ENCODE measurements at regions not wholly inside any gene's neighbourhood (a gene's known extent, or its start where the extent isn't known, plus 50 kb on each side); places are given as distances from the start of the nearest gene placed in this dataset.

DNA sequence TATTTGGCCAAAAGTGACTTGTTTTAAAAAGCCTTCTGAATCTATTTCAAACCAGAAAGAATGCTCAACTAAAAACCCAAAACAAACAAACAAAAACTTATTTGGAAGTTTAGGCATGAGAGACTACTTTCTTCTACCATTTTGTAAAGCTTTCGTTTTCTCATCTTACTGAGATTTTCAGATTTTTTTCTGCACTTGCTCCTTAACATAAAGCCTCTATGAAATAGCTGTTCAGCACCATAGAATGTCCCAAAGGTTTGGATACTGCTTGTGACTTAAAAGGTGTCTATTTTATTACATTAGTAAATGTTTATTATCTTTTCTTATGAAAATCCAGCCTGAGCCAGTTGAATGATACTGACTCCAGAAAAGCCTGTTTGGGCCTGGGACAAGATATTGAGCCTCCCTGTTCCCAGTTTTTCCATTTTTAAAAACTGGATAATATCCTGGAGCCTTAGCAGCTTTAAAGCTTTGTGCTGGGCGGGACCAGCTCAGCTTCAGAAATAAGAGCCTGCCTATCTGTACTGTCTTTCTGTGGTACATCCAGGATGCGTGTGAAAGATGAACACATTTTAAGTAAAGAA lies 292.6 kb downstream of the ZSWIM6 start:
- DNase-seq (ENCODE audit: low spot score in 2 of 2): no peak
- intact Hi-C loops (cut with DNase I; ENCODE audit: low total_unique reads): no loop called here
- no peak for TF ChIP-seq POLR2A (IDR thresholded peaks at IDR 0.05)
- TF ChIP-seq, protein P1, sequence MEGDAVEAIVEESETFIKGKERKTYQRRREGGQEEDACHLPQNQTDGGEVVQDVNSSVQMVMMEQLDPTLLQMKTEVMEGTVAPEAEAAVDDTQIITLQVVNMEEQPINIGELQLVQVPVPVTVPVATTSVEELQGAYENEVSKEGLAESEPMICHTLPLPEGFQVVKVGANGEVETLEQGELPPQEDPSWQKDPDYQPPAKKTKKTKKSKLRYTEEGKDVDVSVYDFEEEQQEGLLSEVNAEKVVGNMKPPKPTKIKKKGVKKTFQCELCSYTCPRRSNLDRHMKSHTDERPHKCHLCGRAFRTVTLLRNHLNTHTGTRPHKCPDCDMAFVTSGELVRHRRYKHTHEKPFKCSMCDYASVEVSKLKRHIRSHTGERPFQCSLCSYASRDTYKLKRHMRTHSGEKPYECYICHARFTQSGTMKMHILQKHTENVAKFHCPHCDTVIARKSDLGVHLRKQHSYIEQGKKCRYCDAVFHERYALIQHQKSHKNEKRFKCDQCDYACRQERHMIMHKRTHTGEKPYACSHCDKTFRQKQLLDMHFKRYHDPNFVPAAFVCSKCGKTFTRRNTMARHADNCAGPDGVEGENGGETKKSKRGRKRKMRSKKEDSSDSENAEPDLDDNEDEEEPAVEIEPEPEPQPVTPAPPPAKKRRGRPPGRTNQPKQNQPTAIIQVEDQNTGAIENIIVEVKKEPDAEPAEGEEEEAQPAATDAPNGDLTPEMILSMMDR (IDR thresholded peaks at IDR 0.05): no peak
- 72 to 79% methylated on average over 3 of the region's 3 CpGs for WGBS, 2 donors
- H3K4me3 ChIP-seq (ENCODE audit: low read depth, poor library complexity, severe bottlenecking): no peak overlapping the region

DNA sequence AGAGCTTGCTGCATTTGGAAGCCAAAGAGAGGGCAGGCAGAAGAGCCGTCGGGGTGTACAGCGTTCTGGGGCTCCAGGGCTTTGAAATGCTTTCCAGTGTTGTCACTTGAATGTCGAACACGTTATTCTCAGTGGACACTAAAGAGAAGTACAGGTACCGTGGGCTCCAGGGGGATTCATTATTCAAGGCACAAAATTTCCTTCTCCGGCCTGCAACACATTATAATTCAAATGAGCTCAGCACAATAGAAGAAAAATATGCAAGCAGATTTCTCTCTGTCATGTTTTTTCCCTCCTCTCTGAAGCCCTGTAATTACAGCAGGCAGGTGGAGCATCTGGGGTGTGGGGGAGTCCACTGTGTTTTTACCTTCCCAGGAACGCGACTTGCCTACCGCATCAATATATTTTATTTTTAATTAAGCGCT lies 293.1 kb downstream of the ZSWIM6 start:
- no peak overlapping the region for H3K4me3 ChIP-seq (ENCODE audit: low read depth, poor library complexity, severe bottlenecking)
- WGBS, 2 donors: 40 to 45% methylated on average over 11 of the region's 11 CpGs
- DNase-seq (ENCODE audit: low spot score in 2 of 2): no peak
- TF ChIP-seq, protein P1 (IDR thresholded peaks at IDR 0.05): no peak
- TF ChIP-seq POLR2A (IDR thresholded peaks at IDR 0.05): no peak
- intact Hi-C loops (cut with DNase I; ENCODE audit: low total_unique reads): no loop called here

DNA sequence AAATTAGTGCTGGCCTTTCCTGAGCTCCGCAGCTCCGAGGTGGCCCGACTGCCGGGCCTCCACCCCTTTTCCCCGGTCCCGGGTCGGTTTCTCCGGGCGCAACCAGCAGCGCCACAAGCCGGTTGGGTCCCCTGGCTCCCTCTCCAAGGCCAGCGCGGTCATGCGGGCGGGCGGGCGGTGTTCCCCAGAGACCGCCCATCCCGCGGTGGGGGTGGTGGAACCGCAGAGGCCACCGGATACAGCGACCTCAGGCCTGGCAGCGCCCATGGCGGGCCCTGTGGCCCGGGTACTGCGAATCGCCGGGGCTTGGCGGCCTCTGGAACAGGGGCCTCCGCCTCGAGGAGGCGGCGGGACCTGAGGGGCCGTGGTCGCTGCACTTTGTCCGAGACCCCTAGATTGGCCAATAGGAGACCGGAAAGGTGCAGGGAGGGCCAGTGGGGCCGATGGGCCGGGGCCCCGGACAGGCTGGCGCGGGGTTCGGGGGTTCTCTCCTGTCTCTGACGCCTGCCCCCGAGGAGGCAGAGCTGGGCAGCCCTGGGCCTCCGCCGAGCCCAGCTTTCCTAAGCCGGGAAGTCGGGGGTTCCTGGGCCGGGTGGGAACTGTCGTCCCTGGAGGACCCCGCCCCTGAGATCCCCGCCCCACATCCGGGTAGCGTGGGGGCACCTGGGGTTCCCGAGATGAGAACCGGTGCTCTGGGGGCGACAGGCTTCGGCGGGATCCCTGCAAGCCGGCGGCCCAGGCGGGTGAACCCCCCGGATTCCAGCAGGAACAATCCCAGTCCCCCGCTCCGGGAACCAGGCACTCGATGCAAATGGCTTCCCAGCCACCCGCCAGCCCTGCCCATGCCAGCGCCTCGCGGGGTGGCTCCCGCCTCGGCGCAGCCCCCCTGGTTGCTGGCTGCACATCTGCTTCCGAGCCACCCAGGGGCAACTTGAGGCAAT lies 293.9 kb downstream of the ZSWIM6 start:
- WGBS, 2 donors: 9 to 10% methylated on average over 41 to 56 of the region's 76 CpGs
- TF ChIP-seq, protein P1 (IDR thresholded peaks at IDR 0.05): no peak
- TF ChIP-seq POLR2A (IDR thresholded peaks at IDR 0.05): no peak
- peak; percentile 31 to 92 for DNase-seq (ENCODE audit: low spot score in 2 of 2)

DNA sequence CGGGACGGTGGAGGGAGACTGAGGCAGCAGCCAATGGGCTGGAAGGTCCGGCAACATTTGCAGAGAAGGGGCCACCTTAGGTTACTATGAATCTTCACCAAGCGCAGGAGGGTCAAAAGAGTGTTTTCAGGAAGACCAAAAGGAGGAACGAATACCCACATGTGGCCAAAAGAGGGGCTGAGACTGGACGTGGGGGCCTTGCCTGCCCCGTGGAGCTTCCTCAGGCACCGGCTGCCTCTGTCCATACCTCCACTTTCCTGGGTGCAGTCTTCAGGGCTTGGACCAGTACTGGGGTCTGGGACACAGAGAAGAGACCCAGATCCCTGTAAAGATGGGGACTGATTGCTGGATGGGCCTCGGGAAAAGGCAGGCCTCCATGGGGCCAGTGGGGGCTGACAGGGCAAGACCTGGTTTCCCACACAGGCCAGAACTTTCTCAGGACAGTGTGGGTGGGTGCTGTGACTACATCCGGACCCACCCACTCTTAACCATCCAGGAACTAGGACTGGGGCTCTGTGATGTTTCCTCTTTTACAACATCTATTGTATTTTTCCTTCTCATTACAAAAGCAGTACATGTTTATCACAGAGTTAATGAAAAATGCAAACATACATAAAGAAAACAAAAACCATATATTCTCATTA lies 294.7 kb downstream of the ZSWIM6 start:
- TF ChIP-seq POLR2A (IDR thresholded peaks at IDR 0.05): no peak
- TF ChIP-seq, protein P1 (IDR thresholded peaks at IDR 0.05): no peak
- no peak for DNase-seq (ENCODE audit: low spot score in 2 of 2)
- WGBS, 2 donors: 61 to 69% methylated on average over 8 to 9 of the region's 10 CpGs
- no peak overlapping the region for H3K4me3 ChIP-seq (ENCODE audit: low read depth, poor library complexity, severe bottlenecking)
- intact Hi-C loops (cut with DNase I; ENCODE audit: low total_unique reads): no loop called here

More for the DNA sequence above, 293.9 kb downstream of the ZSWIM6 start:
- peak overlapping the region; percentile 44 for H3K4me3 ChIP-seq (ENCODE audit: low read depth, poor library complexity, severe bottlenecking)
- intact Hi-C loops (cut with DNase I; ENCODE audit: low total_unique reads): no loop called here

DNA sequence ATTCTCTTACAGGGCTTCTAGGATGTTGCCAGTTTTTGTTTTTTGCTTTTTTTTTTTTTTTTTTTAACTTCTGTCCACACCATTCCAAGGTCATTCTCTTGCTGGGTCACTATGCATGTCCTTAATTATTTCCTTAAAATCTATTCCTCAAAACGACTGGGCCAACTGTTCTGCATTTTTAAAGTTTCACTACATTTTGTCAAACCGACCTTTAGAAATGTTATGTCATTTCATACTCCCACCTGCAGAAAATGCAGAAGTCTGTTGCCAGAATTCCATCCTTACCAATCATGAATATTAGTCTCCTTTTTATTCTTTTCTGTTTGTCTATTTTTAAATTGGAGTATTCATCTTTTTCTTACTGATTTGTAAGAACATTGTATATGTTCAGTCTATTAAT lies 295.5 kb downstream of the ZSWIM6 start:
- no peak for TF ChIP-seq POLR2A (IDR thresholded peaks at IDR 0.05)
- TF ChIP-seq, protein P1 (IDR thresholded peaks at IDR 0.05): no peak
- intact Hi-C loops (cut with DNase I; ENCODE audit: low total_unique reads): no loop called here
- no peak for DNase-seq (ENCODE audit: low spot score in 2 of 2)
- no peak overlapping the region for H3K4me3 ChIP-seq (ENCODE audit: low read depth, poor library complexity, severe bottlenecking)
- WGBS, 2 donors: 67 to 73% methylated on average over 2 of the region's 2 CpGs

All from lower leg skin (tissue), 4 donors.